G401.6 (cell line): ENCODE measurements at regions not wholly inside any gene's neighbourhood (a gene's known extent, or its start where the extent isn't known, plus 50 kb on each side); places are given as distances from the start of the nearest gene placed in this dataset.
"Not testable (repeated sequence)": the region's sequence is repeated elsewhere in the genome, so short reads cannot be mapped to it uniquely, and the experiment has no call there.

Experiments used
- FAIRE-seq: peaks from 2 replicates; lab custom pipeline; 2012; peaks lifted over from hg19 to GRCh38; lab: Jason Lieb, UNC

GRCh38 chr10:85036661-85037060 is 708.3 kb downstream of the CCSER2 start:
- no peak for FAIRE-seq

GRCh38 chr10:85039311-85039710 is 710.9 kb downstream of the CCSER2 start:
- FAIRE-seq: no peak

- no peak for FAIRE-seq
These were observed 714.8 kb downstream of the CCSER2 start for GRCh38 chr10:85043207-85043606.

- FAIRE-seq: no peak
These were observed 716.7 kb downstream of the CCSER2 start for GRCh38 chr10:85045046-85045445.

- FAIRE-seq: no peak
These were observed 718.9 kb downstream of the CCSER2 start for GRCh38 chr10:85047170-85047834.

- FAIRE-seq: no peak
These were observed 719.6 kb downstream of the CCSER2 start for GRCh38 chr10:85047979-85048378.

GRCh38 chr10:85048644-85049043 is 720.3 kb downstream of the CCSER2 start:
- no peak for FAIRE-seq

GRCh38 chr10:85060944-85061343 is 732.6 kb downstream of the CCSER2 start:
- FAIRE-seq: no peak

GRCh38 chr10:85061401-85061800 is 733.0 kb downstream of the CCSER2 start:
- no peak for FAIRE-seq

GRCh38 chr10:85067955-85068354 is 739.6 kb downstream of the CCSER2 start:
- FAIRE-seq: no peak

GRCh38 chr10:85080934-85081333 is 752.5 kb downstream of the CCSER2 start:
- FAIRE-seq: no peak

GRCh38 chr10:85098835-85099521 is 770.6 kb downstream of the CCSER2 start:
- FAIRE-seq: no peak

- FAIRE-seq: no peak
These were observed 772.1 kb downstream of the CCSER2 start for GRCh38 chr10:85100495-85100894.

GRCh38 chr10:85105614-85106255 is 777.3 kb downstream of the CCSER2 start:
- no peak for FAIRE-seq

- FAIRE-seq: no peak
These were observed 782.9 kb downstream of the CCSER2 start for GRCh38 chr10:85111271-85111670.

- FAIRE-seq: no peak
These were observed 796.2 kb downstream of the CCSER2 start for GRCh38 chr10:85124603-85125051.

- no peak for FAIRE-seq
These were observed 808.9 kb downstream of the CCSER2 start for GRCh38 chr10:85137253-85137652.

- FAIRE-seq: no peak
These were observed 809.7 kb downstream of the CCSER2 start for GRCh38 chr10:85138046-85138445.

GRCh38 chr10:85139124-85139523 is 810.7 kb downstream of the CCSER2 start:
- no peak for FAIRE-seq

- FAIRE-seq: not testable (repeated sequence)
These were observed 813.1 kb downstream of the CCSER2 start for GRCh38 chr10:85141520-85141919.

- FAIRE-seq: no peak
These were observed 817.6 kb downstream of the CCSER2 start for GRCh38 chr10:85145966-85146365.

GRCh38 chr10:85147346-85148250 is 819.2 kb downstream of the CCSER2 start:
- no peak for FAIRE-seq
